ENCODE measurements at regions not wholly inside any gene's neighbourhood (a gene's known extent, or its start where the extent isn't known, plus 50 kb on each side); places are given as distances from the start of the nearest gene placed in this dataset.
"Not testable (repeated sequence)": the region's sequence is repeated elsewhere in the genome, so short reads cannot be mapped to it uniquely, and the experiment has no call there.

DNA sequence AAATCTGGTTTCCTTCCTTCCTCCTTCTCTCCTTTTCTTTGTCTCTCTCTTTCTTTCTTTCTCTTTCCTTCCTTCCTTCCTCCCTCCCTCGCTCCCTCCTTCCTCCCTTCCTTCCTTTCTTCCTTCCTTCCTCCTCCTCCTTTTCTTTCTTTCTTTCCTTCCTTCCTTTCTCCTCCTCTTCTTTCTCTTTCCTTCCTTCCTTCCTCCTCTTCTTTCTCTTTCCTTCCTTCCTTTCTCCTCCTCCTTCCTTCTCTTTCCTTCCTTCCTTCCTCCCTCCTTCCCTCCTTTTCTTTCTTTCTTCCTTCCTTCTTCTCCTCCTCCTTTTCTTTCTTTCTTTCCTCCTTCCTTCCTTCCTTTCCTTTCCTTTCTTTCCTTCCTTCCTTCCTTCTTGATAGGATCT is 61.2 kb downstream of the VIP start:
- no peak for DNase-seq

DNA sequence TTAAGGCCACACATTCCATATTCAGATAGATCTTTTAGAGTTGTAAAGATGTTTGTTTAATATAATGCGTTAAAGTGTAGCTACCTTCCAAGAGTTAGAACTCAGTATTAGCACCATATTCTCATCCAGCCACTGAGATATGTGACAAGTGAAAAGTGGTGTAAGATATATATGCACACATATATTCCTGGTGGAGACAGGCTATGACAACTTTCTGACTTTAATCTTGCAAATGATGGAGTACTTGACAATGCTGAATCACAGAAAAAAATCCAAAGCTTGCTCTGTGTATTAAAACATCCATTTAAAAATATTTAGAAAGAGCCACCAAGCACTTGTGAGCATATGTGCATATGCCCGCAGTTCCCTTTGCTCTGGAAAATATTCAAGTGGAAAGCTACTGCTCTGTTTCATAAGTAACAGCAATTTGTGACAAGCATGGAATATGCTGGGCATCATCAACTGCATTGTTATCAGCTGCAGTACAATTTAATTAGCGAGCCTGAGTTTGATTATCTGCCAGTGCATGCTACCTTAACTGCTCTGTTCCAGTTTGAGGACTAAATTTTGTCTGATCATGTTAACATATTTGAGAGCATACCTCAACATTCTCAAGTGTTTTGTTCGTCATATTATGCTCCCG is 64.8 kb downstream of the VIP start:
- no peak for DNase-seq

- DNase-seq: no peak
Observed at GRCh38 chr6:152816055-152816454, 65.5 kb downstream of the VIP start.

DNA sequence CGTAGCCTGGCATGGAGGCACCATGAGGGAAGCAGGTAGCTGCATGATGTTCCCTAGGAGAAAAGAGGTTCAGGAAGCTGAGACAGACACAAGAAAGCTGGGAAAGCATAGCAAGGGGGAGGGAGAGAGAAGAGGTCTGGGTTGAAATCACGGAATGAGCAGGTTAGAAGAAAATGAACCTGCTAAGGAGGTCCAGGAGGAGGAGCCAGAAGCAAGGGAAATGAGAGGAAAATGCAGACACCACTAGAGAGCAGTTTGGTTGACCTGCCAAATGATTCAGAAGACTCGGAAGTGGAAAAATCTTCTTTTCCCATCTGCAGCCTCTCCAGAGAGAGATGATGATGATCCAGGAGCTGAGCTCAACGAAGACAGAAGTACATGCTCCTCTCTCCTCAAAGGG is 70.9 kb downstream of the VIP start:
- no peak for DNase-seq

DNA sequence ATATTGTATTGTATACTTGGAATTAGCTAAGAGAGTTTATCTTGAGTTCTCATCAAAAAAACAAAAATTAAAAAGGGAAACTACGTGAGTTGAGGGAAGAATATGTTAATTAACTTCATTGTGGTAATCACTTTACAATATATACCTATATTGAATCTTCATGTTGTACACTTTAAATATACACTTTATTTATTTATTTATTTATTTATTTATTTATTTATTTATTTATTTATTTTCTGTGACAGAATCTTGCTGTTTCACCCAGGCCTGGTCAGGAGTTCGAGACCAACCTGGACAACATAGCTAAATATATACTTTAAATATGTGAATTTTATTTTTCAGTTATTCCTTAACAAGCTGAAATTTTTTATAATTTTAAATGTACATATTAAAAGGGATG is 74.1 kb downstream of the VIP start:
- DNase-seq: no peak

GRCh38 chr6:152828431-152828830 is 77.8 kb downstream of the VIP start:
- no peak for DNase-seq

DNA sequence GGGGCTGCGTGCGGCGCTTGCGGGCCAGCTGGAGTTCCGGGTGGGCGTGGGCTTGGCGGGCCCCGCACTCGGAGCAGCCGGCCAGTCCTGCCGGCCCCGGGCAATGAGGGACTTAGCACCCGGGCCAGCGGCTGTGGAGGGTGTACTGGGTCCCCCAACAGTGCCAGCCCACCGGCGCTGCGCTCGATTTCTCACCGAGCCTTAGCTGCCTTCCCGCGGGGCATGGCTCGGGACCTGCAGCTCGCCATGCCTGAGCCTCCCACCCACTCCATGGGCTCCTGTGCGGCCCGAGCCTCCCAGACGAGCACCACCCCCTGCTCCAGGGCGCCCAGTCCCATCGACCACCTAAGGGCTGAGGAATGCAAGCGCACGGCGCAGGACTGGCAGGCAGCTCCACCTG is 83.8 kb downstream of the VIP start:
- DNase-seq: not testable (repeated sequence)

- DNase-seq: no peak
Observed at GRCh38 chr6:152836523-152836922, 85.9 kb downstream of the VIP start.

- DNase-seq: no peak
Observed at GRCh38 chr6:152845421-152845820, 94.8 kb downstream of the VIP start.

- DNase-seq: no peak
Observed at GRCh38 chr6:152846825-152847224, 96.2 kb downstream of the VIP start.

DNA sequence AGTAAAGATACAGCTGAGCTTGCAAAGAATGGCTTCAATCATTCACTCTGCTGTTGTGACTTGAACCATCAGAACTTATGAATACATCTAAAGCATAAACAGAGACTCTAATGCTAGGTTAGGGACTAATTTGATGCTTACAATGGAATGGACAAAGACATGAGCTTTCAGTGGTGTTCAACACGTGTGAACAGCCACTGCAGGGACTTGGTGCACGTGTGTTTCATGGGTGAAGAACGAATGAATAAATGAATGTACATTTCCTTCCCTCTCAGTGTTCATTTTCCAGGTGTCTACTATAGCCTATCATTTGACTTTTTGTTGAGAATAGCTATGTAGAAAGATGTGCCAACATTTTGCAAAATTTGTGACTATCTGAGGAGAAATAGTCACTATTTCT is 98.3 kb downstream of the VIP start:
- no peak for DNase-seq

GRCh38 chr6:152854086-152854795 is 103.6 kb downstream of the VIP start:
- no peak for DNase-seq

DNA sequence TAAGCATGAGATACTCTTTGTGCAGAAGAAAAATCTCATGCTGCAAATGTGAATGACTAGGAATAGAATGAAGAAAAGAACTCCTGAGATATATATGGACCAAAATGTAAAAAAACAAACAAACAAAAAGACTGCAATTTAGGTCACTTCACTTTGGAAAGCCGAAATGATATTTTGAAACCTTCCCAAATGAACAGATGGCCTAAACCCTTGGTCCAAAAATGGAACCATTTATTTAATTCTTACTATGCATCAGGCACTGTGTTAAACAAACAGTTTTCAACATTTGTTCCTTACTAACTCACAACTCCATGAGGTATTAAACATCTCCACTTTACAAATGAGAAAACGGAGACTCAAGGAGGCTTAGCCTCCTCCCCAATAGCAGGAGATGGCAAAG is 107.5 kb downstream of the VIP start:
- no peak for DNase-seq

DNA sequence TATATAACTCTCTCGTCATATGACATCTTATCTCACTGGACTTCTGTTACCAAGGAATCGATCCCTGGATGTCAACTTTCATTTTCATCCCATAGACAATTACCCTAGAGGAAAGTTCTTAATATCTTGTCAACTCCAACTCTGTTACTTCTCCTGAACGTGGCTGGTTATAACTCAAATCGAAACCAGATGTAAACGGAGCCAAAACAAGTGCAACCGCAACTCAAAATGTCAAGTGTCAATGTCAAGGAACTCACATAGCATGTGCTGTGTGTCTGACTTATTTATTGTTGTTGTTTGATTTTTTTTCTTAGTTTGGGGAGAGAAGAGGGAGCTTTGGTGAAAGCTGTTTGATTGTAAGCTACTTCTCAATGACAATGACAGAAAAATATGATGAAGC is 108.6 kb downstream of the VIP start:
- no peak for DNase-seq

GRCh38 chr6:152863618-152864326 is 113.2 kb downstream of the VIP start:
- DNase-seq: peak; percentile 50

- DNase-seq: no peak
Observed at GRCh38 chr6:152874267-152874666, 108.6 kb downstream of the FBXO5 start.

- DNase-seq: no peak
Observed at GRCh38 chr6:152874846-152875568, 107.8 kb downstream of the FBXO5 start.

GRCh38 chr6:152879681-152880080 is 103.2 kb downstream of the FBXO5 start:
- no peak for DNase-seq

- DNase-seq: no peak
Observed at GRCh38 chr6:152893187-152893586, 89.7 kb downstream of the FBXO5 start.

GRCh38 chr6:152896923-152897322 is 85.9 kb downstream of the FBXO5 start:
- DNase-seq: no peak

- peak; percentile 56 for DNase-seq
Observed at GRCh38 chr6:152897807-152898399, 84.9 kb downstream of the FBXO5 start.

DNA sequence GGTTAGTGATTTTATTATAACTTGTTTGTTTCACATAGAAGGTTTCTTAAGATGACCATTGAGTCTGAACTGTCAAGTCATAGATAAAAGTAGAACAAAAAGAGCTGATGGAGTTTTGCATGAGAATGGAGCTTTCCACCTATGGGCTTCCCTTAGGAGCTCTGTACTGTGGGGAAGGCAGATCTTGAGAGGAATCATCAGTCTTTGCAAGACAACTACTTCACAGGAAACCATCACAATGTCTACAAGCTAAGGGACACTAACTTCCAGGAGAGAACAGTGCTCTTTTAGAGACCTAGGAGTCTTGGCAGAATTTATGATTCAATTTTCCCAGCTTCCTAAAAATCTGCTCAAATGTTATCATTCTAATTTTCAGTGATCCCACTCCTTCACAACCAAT is 78.2 kb downstream of the FBXO5 start:
- no peak for DNase-seq

All from right forelimb (tissue), 1 donor.